HepG2 (cell line): ENCODE measurements at regions not wholly inside any gene's neighbourhood (a gene's known extent, or its start where the extent isn't known, plus 50 kb on each side); places are given as distances from the start of the nearest gene placed in this dataset.

Experiments used
- FOXA1 ChIP-seq, 2 experiments: fragments of 450-650 bp in 1 of 2; sonication (generic) in 1 of 2; formaldehyde crosslinking in 1 of 2; IDR thresholded peaks; 2 replicates each; pipeline versions ENCODE4 v1.4.0 to v1.6.1; 2016 to 2020; ENCODE audit warnings: missing genetic modification reagents in 1 of 2
- JUND ChIP-seq: sonication (generic); formaldehyde crosslinking; IDR thresholded peaks from 2 replicates; pipeline ENCODE4 v1.8.0; 2022; ENCODE audit warnings: mild to moderate bottlenecking, missing genetic modification reagents
- REST ChIP-seq, 2 experiments: IDR thresholded peaks; 2 replicates each; pipeline ENCODE4 v1.6.1; 2011 to 2012; ENCODE audit warnings: low read length in 2 of 2, borderline replicate concordance in 1 of 2, low read depth in 1 of 2, mild to moderate bottlenecking in 1 of 2, moderate library complexity in 1 of 2
- ZNF121 ChIP-seq: sonication (generic); formaldehyde crosslinking; IDR thresholded peaks from 2 replicates; pipeline ENCODE4 v1.5.0; 2020; ENCODE audit warnings: mild to moderate bottlenecking, missing genetic modification reagents
- TF ChIP-seq, protein P1 (sequence below): sonication (generic); formaldehyde crosslinking; IDR thresholded peaks from 2 replicates; pipeline ENCODE4 v1.8.1; 2023; ENCODE audit warnings: mild to moderate bottlenecking, inconsistent platforms, moderate library complexity, missing genetic modification reagents, borderline replicate concordance
- TF ChIP-seq, protein P2 (sequence below): sonication (generic); formaldehyde crosslinking; conservative IDR thresholded peaks from 2 replicates; pipeline ENCODE4 v1.8.0; 2022; ENCODE audit warnings: missing genetic modification reagents
- TF ChIP-seq, protein P3 (sequence below): sonication (generic); formaldehyde crosslinking; IDR thresholded peaks from 2 replicates; pipeline ENCODE4 v1.8.0; 2022; ENCODE audit warnings: low read depth, missing genetic modification reagents

- TF ChIP-seq, protein P1, sequence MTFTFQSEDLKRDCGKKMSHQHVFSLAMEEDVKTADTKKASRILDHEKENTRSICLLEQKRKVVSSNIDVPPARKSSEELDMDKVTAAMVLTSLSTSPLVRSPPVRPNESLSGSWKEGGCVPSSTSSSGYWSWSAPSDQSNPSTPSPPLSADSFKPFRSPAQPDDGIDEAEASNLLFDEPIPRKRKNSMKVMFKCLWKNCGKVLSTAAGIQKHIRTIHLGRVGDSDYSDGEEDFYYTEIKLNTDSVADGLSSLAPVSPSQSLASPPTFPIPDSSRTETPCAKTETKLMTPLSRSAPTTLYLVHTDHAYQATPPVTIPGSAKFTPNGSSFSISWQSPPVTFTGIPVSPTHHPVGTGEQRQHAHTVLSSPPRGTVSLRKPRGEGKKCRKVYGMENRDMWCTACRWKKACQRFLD (CRISPR knock-in tag) = no peak
- no peak for TF ChIP-seq ZNF121
- TF ChIP-seq REST (IDR thresholded peaks at IDR 0.05; ENCODE audit: borderline replicate concordance in 1 of 2, low read depth in 1 of 2, low read length in 2 of 2) = no peak
- TF ChIP-seq, protein P2, sequence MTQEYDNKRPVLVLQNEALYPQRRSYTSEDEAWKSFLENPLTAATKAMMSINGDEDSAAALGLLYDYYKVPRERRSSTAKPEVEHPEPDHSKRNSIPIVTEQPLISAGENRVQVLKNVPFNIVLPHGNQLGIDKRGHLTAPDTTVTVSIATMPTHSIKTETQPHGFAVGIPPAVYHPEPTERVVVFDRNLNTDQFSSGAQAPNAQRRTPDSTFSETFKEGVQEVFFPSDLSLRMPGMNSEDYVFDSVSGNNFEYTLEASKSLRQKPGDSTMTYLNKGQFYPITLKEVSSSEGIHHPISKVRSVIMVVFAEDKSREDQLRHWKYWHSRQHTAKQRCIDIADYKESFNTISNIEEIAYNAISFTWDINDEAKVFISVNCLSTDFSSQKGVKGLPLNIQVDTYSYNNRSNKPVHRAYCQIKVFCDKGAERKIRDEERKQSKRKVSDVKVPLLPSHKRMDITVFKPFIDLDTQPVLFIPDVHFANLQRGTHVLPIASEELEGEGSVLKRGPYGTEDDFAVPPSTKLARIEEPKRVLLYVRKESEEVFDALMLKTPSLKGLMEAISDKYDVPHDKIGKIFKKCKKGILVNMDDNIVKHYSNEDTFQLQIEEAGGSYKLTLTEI (CRISPR knock-in tag) = no peak
- TF ChIP-seq JUND (CRISPR knock-in tag) = no peak
- TF ChIP-seq, protein P3, sequence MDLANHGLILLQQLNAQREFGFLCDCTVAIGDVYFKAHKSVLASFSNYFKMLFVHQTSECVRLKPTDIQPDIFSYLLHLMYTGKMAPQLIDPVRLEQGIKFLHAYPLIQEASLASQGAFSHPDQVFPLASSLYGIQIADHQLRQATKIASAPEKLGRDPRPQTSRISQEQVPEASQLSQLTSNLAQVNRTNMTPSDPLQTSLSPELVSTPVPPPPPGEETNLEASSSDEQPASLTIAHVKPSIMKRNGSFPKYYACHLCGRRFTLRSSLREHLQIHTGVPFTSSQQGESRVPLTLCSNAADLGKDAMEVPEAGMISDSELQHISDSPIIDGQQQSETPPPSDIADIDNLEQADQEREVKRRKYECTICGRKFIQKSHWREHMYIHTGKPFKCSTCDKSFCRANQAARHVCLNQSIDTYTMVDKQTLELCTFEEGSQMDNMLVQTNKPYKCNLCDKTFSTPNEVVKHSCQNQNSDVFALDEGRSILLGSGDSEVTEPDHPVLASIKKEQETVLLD (CRISPR knock-in tag) = no peak
- TF ChIP-seq FOXA1 (IDR thresholded peaks at IDR 0.05) = no peak
- no peak for TF ChIP-seq FOXA1 (CRISPR knock-in tag; IDR thresholded peaks at IDR 0.05)
Measured at GRCh38 chr2:52314231-52314630, 1282.3 kb upstream of the NRXN1 start.
